Esophagus squamous epithelium (tissue), 4 donors: ENCODE measurements at regions not wholly inside any gene's neighbourhood (a gene's known extent, or its start where the extent isn't known, plus 50 kb on each side); places are given as distances from the start of the nearest gene placed in this dataset.

ENCODE experiments used
- CTCF ChIP-seq, 6 experiments: fragments of 450-650 bp in 4 of 6; fragments of 200-600 bp in 2 of 6; sonication (generic) in 2 of 6; IDR thresholded peaks; one replicate each; pipeline ENCODE4 v1.5.1; 2016 to 2019; ENCODE audit warnings: antibody characterized with exemption in 6 of 6, mild to moderate bottlenecking in 4 of 6, moderate library complexity in 4 of 6
- POLR2A ChIP-seq, 4 donors: fragments of 450-650 bp; IDR thresholded peaks; one replicate each; pipeline ENCODE4 v1.6.1; 2017; ENCODE audit warnings: antibody characterized with exemption in 4 of 4, mild to moderate bottlenecking in 4 of 4, moderate library complexity in 3 of 4

DNA sequence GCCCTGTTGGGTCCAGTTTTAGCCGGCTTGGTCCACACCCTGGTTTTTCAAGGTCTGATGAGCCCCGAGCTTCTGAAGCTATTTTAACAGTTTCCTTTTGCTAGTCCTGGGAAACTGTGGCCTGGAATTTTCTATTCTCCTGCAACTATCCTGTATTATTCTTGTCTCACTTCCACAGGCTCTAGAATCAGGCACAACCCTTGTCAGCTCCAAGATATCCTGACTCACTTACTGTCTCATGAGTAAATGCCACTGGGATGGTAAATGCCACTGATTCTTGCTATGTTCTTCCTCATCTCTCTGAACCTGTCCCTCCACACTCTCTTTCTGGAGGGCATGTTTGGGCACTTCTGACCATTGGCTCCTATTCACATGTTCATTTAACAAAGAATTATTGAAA is 611.5 kb upstream of the IGFBP3 start:
- TF ChIP-seq CTCF (IDR thresholded peaks at IDR 0.05) (no peak), POLR2A (IDR thresholded peaks at IDR 0.05) (no peak)
